Effector memory CD4-positive, alpha-beta T cell (primary cell): ENCODE measurements at regions not wholly inside any gene's neighbourhood (a gene's known extent, or its start where the extent isn't known, plus 50 kb on each side); places are given as distances from the start of the nearest gene placed in this dataset.

ENCODE experiments used
- DNase-seq, 3 donors: peaks; one replicate each; pipeline ENCODE4 v3.0.0-alpha.2; 2020
- H3K27ac ChIP-seq: 2 replicates; pipeline ENCODE4 v1.7.0; 2013; ENCODE audit warnings: mild to moderate bottlenecking, low read length, moderate library complexity; ENCODE audit not compliant: insufficient read depth, poor library complexity, severe bottlenecking
- H3K27me3 ChIP-seq: replicated peaks from 2 replicates; pipeline ENCODE4 v1.7.0; 2013; ENCODE audit warnings: mild to moderate bottlenecking, low read length; ENCODE audit not compliant: insufficient read depth, control insufficient read depth, poor library complexity, severe bottlenecking
- H3K36me3 ChIP-seq: 2 replicates; pipeline ENCODE4 v1.7.0; 2013; ENCODE audit warnings: mild to moderate bottlenecking, low read length, moderate library complexity; ENCODE audit not compliant: control insufficient read depth, insufficient read depth
- H3K4me1 ChIP-seq: 2 replicates; pipeline ENCODE4 v1.7.0; 2013; ENCODE audit warnings: low read length, mild to moderate bottlenecking; ENCODE audit not compliant: control insufficient read depth, insufficient read depth, poor library complexity, severe bottlenecking
- H3K4me3 ChIP-seq: 2 replicates; pipeline ENCODE4 v1.7.0; 2013; ENCODE audit warnings: low read length, low read depth, mild to moderate bottlenecking; ENCODE audit not compliant: insufficient read depth, poor library complexity, severe bottlenecking
- H3K9me3 ChIP-seq: 2 replicates; pipeline ENCODE4 v1.7.0; 2013; ENCODE audit warnings: mild to moderate bottlenecking, low read length, moderate library complexity; ENCODE audit not compliant: control insufficient read depth

- no peak for DNase-seq
- no peaks in the 10 kb centered on the region for H3K4me1 ChIP-seq
- no peaks in the 10 kb centered on the region for H3K36me3 ChIP-seq
- H3K27me3 ChIP-seq = no peaks in the 10 kb centered on the region
- H3K9me3 ChIP-seq = no peaks in the 10 kb centered on the region
- no peak overlapping the region for H3K4me3 ChIP-seq
- no peak overlapping the region for H3K27ac ChIP-seq
These were observed 299.3 kb downstream of the OSR1 start for GRCh38 chr2:19059076-19059475.

- DNase-seq = no peak
- Histone ChIP-seq H3K27ac (no peak overlapping the region), H3K36me3 (no peaks in the 10 kb centered on the region), H3K9me3 (no peaks in the 10 kb centered on the region), H3K4me1 (no peaks in the 10 kb centered on the region), H3K4me3 (no peak overlapping the region), H3K27me3 (no peaks in the 10 kb centered on the region)
These were observed 307.1 kb downstream of the OSR1 start for GRCh38 chr2:19051203-19051831.

GRCh38 chr2:19050354-19050753 lies 308.1 kb downstream of the OSR1 start:
- Histone ChIP-seq H3K4me3 (no peak overlapping the region), H3K27ac (no peak overlapping the region), H3K4me1 (no peaks in the 10 kb centered on the region), H3K36me3 (no peaks in the 10 kb centered on the region), H3K9me3 (no peaks in the 10 kb centered on the region), H3K27me3 (no peaks in the 10 kb centered on the region)
- no peak for DNase-seq

- DNase-seq = no peak
- no peak overlapping the region for H3K27ac ChIP-seq
- no peaks in the 10 kb centered on the region for H3K27me3 ChIP-seq
- no peaks in the 10 kb centered on the region for H3K4me1 ChIP-seq
- no peaks in the 10 kb centered on the region for H3K9me3 ChIP-seq
- H3K4me3 ChIP-seq = no peak overlapping the region
- H3K36me3 ChIP-seq = no peaks in the 10 kb centered on the region
These were observed 309.7 kb downstream of the OSR1 start for GRCh38 chr2:19048593-19049266.

- Histone ChIP-seq H3K27me3 (no peaks in the 10 kb centered on the region), H3K4me1 (no peaks in the 10 kb centered on the region), H3K27ac (no peak overlapping the region), H3K9me3 (no peaks in the 10 kb centered on the region), H3K4me3 (no peak overlapping the region), H3K36me3 (no peaks in the 10 kb centered on the region)
- no peak for DNase-seq
These were observed 311.2 kb downstream of the OSR1 start for GRCh38 chr2:19046986-19047780.

GRCh38 chr2:19045151-19045550 lies 313.3 kb downstream of the OSR1 start:
- Histone ChIP-seq H3K36me3 (no peaks in the 10 kb centered on the region), H3K27ac (no peak overlapping the region), H3K27me3 (no peaks in the 10 kb centered on the region), H3K4me3 (no peak overlapping the region), H3K9me3 (no peaks in the 10 kb centered on the region), H3K4me1 (no peaks in the 10 kb centered on the region)
- DNase-seq = no peak

GRCh38 chr2:19043893-19044292 lies 314.5 kb downstream of the OSR1 start:
- H3K4me3 ChIP-seq = no peak overlapping the region
- no peaks in the 10 kb centered on the region for H3K27me3 ChIP-seq
- H3K36me3 ChIP-seq = no peaks in the 10 kb centered on the region
- no peak overlapping the region for H3K27ac ChIP-seq
- no peak for DNase-seq
- H3K9me3 ChIP-seq = no peaks in the 10 kb centered on the region
- H3K4me1 ChIP-seq = no peaks in the 10 kb centered on the region

- Histone ChIP-seq H3K4me1 (no peaks in the 10 kb centered on the region), H3K4me3 (no peak overlapping the region), H3K9me3 (no peaks in the 10 kb centered on the region), H3K27me3 (no peaks in the 10 kb centered on the region), H3K36me3 (no peaks in the 10 kb centered on the region), H3K27ac (no peak overlapping the region)
- DNase-seq = no peak
These were observed 316.9 kb downstream of the OSR1 start for GRCh38 chr2:19041434-19042041.

- H3K4me3 ChIP-seq = no peak overlapping the region
- DNase-seq = no peak
- no peaks in the 10 kb centered on the region for H3K27me3 ChIP-seq
- H3K36me3 ChIP-seq = no peaks in the 10 kb centered on the region
- no peaks in the 10 kb centered on the region for H3K4me1 ChIP-seq
- no peaks in the 10 kb centered on the region for H3K9me3 ChIP-seq
- H3K27ac ChIP-seq = no peak overlapping the region
These were observed 320.1 kb downstream of the OSR1 start for GRCh38 chr2:19038071-19039015.
